DND-41 (cell line): ENCODE measurements at regions not wholly inside any gene's neighbourhood (a gene's known extent, or its start where the extent isn't known, plus 50 kb on each side); places are given as distances from the start of the nearest gene placed in this dataset.

Source experiments
- CTCF ChIP-seq: IDR thresholded peaks from 2 replicates; pipeline ENCODE4 v1.5.1; 2012; ENCODE audit warnings: borderline replicate concordance, low read length, moderate library complexity, mild to moderate bottlenecking; ENCODE audit not compliant: poor library complexity, severe bottlenecking; ENCODE audit errors: extremely low read depth
- EZH2 ChIP-seq: IDR thresholded peaks from 3 replicates; pipeline ENCODE4 v1.6.1; 2012; ENCODE audit warnings: borderline replicate concordance, low read depth, mild to moderate bottlenecking, moderate library complexity, low read length, inconsistent platforms; ENCODE audit not compliant: severe bottlenecking

- TF ChIP-seq CTCF: no peak
- no peak for TF ChIP-seq EZH2
Observed at GRCh38 chr5:176170084-176170483, 68.1 kb upstream of the SIMC1 start.
